ENCODE measurements at regions not wholly inside any gene's neighbourhood (a gene's known extent, or its start where the extent isn't known, plus 50 kb on each side); places are given as distances from the start of the nearest gene placed in this dataset.

DNA sequence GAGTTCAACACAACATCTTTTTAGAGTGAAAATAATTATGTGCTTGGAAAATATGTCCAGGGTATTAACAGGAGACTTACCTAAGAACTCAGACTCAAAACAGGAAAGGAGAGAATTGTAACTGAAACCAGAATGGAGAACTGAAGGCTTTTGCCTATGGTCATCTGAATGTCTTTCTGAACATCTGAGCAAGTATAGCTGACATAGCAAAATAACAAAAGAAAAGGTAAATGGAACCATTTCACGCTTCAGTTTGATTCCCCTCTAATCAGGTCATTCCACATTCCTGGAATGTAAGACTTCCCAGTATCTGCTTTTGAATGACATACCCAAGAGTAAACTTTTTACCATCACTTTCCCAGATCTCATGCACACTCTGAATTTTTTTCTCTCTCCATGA, 500.4 kb upstream of the HS3ST1 start:
- TF ChIP-seq SUZ12 (IDR thresholded peaks at IDR 0.05; ENCODE audit: extremely low read depth, insufficient read depth, insufficient read length) (no peak), YY1 (IDR thresholded peaks at IDR 0.05; ENCODE audit: insufficient read depth, insufficient read length) (no peak), ZNF274 (IDR thresholded peaks at IDR 0.05; ENCODE audit: low read depth, low read length) (no peak)

Data from NT2/D1 (cell line).